ENCODE measurements at regions not wholly inside any gene's neighbourhood (a gene's known extent, or its start where the extent isn't known, plus 50 kb on each side); places are given as distances from the start of the nearest gene placed in this dataset.

GRCh38 chr22:34324763-34325162 is 404.5 kb upstream of the LARGE1 start:
- no peak for TF ChIP-seq EZH2 (IDR thresholded peaks at IDR 0.05; ENCODE audit: borderline replicate concordance, insufficient read depth, low read depth, low read length, poor library complexity, severe bottlenecking)
- no peak for TF ChIP-seq CTCF (IDR thresholded peaks at IDR 0.05)

Data from B cell (primary cell).